ENCODE measurements at regions not wholly inside any gene's neighbourhood (a gene's known extent, or its start where the extent isn't known, plus 50 kb on each side); places are given as distances from the start of the nearest gene placed in this dataset.

GRCh38 chr6:81002126-81002525 lies 750.4 kb downstream of the TENT5A start (continued):
- TF ChIP-seq ATOH8 (CRISPR knock-in tag; IDR thresholded peaks at IDR 0.05; ENCODE audit: low read depth) (no peak), RAD21 (conservative IDR thresholded peaks at IDR 0.05 in 1 of 2, IDR thresholded peaks at IDR 0.05 in 1 of 2) (no peak), NFE2L2 (conservative IDR thresholded peaks at IDR 0.05; ENCODE audit: low read length) (no peak), NR3C1 (IDR thresholded peaks at IDR 0.05) (no peak), JUNB (IDR thresholded peaks at IDR 0.05) (no peak), HOXB5 (CRISPR knock-in tag; IDR thresholded peaks at IDR 0.05) (no peak)

- no peak for ATAC-seq
- TF ChIP-seq HES2 (IDR thresholded peaks at IDR 0.05) (no peak), EHF (CRISPR knock-in tag; IDR thresholded peaks at IDR 0.05) (no peak), JUNB (IDR thresholded peaks at IDR 0.05) (no peak)
- H3K4me2 ChIP-seq, result no peak overlapping the region
- DNase-seq (ENCODE audit: low read depth in 1 of 2, low spot score in 1 of 2), result no peak
- no peaks in the 10 kb centered on the region for H3K4me1 ChIP-seq
- no peak for FAIRE-seq
- 34% methylated on average over 2 of the region's 2 CpGs for WGBS (ENCODE audit: missing lambda C conversion rate)
- no peak overlapping the region for H3K27ac ChIP-seq
- H3K9me3 ChIP-seq, result no peaks in the 10 kb centered on the region
- H3K4me3 ChIP-seq, result no peak overlapping the region
- ChIA-PET POLR2A (no interaction called here), CTCF (no interaction called here)
Measured at GRCh38 chr6:80991316-80991715, 761.2 kb downstream of the TENT5A start.

GRCh38 chr6:80988892-80989291 lies 763.6 kb downstream of the TENT5A start:
- POLR2A ChIA-PET, result no interaction called here
- Histone ChIP-seq H3K27ac (no peak overlapping the region), H3K4me1 (no peaks in the 10 kb centered on the region), H3K4me3 (no peak overlapping the region), H3K4me2 (no peak overlapping the region), H3K9me3 (no peaks in the 10 kb centered on the region)
- no peak for FAIRE-seq
- CTCF ChIA-PET, result no interaction called here
- no peak for TF ChIP-seq JUNB (IDR thresholded peaks at IDR 0.05)
- TF ChIP-seq RCOR1 (IDR thresholded peaks at IDR 0.05; ENCODE audit: low read depth, low read length), result no peak
- no peak for TF ChIP-seq PBX3 (IDR thresholded peaks at IDR 0.05)
- no peak for TF ChIP-seq ZSCAN20 (CRISPR knock-in tag; IDR thresholded peaks at IDR 0.05)
- TF ChIP-seq EHF (CRISPR knock-in tag; IDR thresholded peaks at IDR 0.05), result no peak
- TF ChIP-seq HDAC2 (IDR thresholded peaks at IDR 0.05), result no peak
- TF ChIP-seq BCL3 (IDR thresholded peaks at IDR 0.05), result no peak
- no peak for TF ChIP-seq TP53 (CRISPR knock-in tag; IDR thresholded peaks at IDR 0.05)
- TF ChIP-seq SMC3 (IDR thresholded peaks at IDR 0.05), result no peak
- no peak for TF ChIP-seq POLR2AphosphoS2 (conservative IDR thresholded peaks at IDR 0.05; ENCODE audit: low read length)
- no peak for TF ChIP-seq SREBF2 (IDR thresholded peaks at IDR 0.05)
- no peak for TF ChIP-seq HEYL (CRISPR knock-in tag; IDR thresholded peaks at IDR 0.05)
- TF ChIP-seq ATOH8 (CRISPR knock-in tag; IDR thresholded peaks at IDR 0.05; ENCODE audit: low read depth), result no peak
- TF ChIP-seq FOSL2 (IDR thresholded peaks at IDR 0.05), result no peak
- TF ChIP-seq FOSL2 (CRISPR knock-in tag; IDR thresholded peaks at IDR 0.05), result no peak
- no peak for TF ChIP-seq POLR2A (IDR thresholded peaks at IDR 0.05; ENCODE audit: low read length)
- no peak for TF ChIP-seq ESRRA (IDR thresholded peaks at IDR 0.05; ENCODE audit: borderline replicate concordance, low read length)
- TF ChIP-seq USF2 (IDR thresholded peaks at IDR 0.05), result no peak
- DNase-seq (ENCODE audit: low read depth in 1 of 2, low spot score in 1 of 2), result no peak
- ATAC-seq, result no peak
- WGBS (ENCODE audit: missing lambda C conversion rate), result 57% methylated on average over 3 of the region's 3 CpGs
